Muscle of leg (tissue), 3 donors: ENCODE measurements at regions not wholly inside any gene's neighbourhood (a gene's known extent, or its start where the extent isn't known, plus 50 kb on each side); places are given as distances from the start of the nearest gene placed in this dataset.

Source experiments
- DNase-seq: peaks from one replicate; pipeline ENCODE4 v3.0.0; 2013
- H3K27ac ChIP-seq: one replicate; pipeline ENCODE4 v1.5.1; 2013; ENCODE audit warnings: mild to moderate bottlenecking, low read length, control low read depth
- H3K27me3 ChIP-seq: one replicate; pipeline ENCODE4 v1.6.1; 2013; ENCODE audit warnings: low read length; ENCODE audit not compliant: control insufficient read depth, insufficient read depth
- H3K36me3 ChIP-seq: one replicate; pipeline ENCODE4 v1.6.1; 2013; ENCODE audit warnings: low read length; ENCODE audit not compliant: control insufficient read depth, insufficient read depth
- H3K4me1 ChIP-seq: one replicate; pipeline ENCODE4 v1.6.1; 2013; ENCODE audit warnings: low read length; ENCODE audit not compliant: control insufficient read depth, insufficient read depth
- H3K4me3 ChIP-seq: one replicate; pipeline ENCODE4 v1.5.1; 2013; ENCODE audit warnings: low read length, control low read depth
- H3K9me3 ChIP-seq: replicated peaks from 2 replicates; pipeline ENCODE4 v1.6.1; 2013; ENCODE audit warnings: low read depth, low read length; ENCODE audit not compliant: control insufficient read depth
- WGBS: methylation state at CpG from one replicate; pipeline ENCODE4 v1.1.5; 2013; ENCODE audit warnings: missing lambda C conversion rate; ENCODE audit not compliant: insufficient coverage; 5-methylcytosine and 5-hydroxymethylcytosine counted together

- no peaks in the 10 kb centered on the region for H3K4me1 ChIP-seq
- no peaks in the 10 kb centered on the region for H3K9me3 ChIP-seq
- no peak overlapping the region for H3K27ac ChIP-seq
- H3K27me3 ChIP-seq, result no peaks in the 10 kb centered on the region
- DNase-seq, result no peak
- WGBS, result 81% methylated on average over 3 of the region's 8 CpGs
- no peaks in the 10 kb centered on the region for H3K36me3 ChIP-seq
- H3K4me3 ChIP-seq, result no peak overlapping the region
Observed at GRCh38 chr2:153072813-153073212, 354.4 kb downstream of the ARL6IP6 start.

- DNase-seq, result no peak
- H3K27me3 ChIP-seq, result no peaks in the 10 kb centered on the region
- H3K27ac ChIP-seq, result no peak overlapping the region
- H3K9me3 ChIP-seq, result no peaks in the 10 kb centered on the region
- no CpG with 5 or more reads among the region's 6 CpGs for whole genome bisulfite sequencing
- H3K36me3 ChIP-seq, result no peaks in the 10 kb centered on the region
- no peaks in the 10 kb centered on the region for H3K4me1 ChIP-seq
- H3K4me3 ChIP-seq, result no peak overlapping the region
Observed at GRCh38 chr2:153072077-153072476, 353.7 kb downstream of the ARL6IP6 start.

GRCh38 chr2:153071090-153071489, 352.7 kb downstream of the ARL6IP6 start:
- H3K27me3 ChIP-seq, result no peaks in the 10 kb centered on the region
- no peaks in the 10 kb centered on the region for H3K4me1 ChIP-seq
- H3K36me3 ChIP-seq, result no peaks in the 10 kb centered on the region
- H3K9me3 ChIP-seq, result no peaks in the 10 kb centered on the region
- no peak overlapping the region for H3K27ac ChIP-seq
- peak; percentile 16 for DNase-seq
- no peak overlapping the region for H3K4me3 ChIP-seq

- Histone ChIP-seq H3K36me3 (no peaks in the 10 kb centered on the region), H3K4me1 (no peaks in the 10 kb centered on the region), H3K27me3 (no peaks in the 10 kb centered on the region), H3K4me3 (no peak overlapping the region), H3K27ac (no peak overlapping the region), H3K9me3 (no peaks in the 10 kb centered on the region)
- DNase-seq, result no peak
- 83% methylated on average over 1 of the region's 2 CpGs for WGBS
Observed at GRCh38 chr2:153068915-153069314, 350.5 kb downstream of the ARL6IP6 start.

DNA sequence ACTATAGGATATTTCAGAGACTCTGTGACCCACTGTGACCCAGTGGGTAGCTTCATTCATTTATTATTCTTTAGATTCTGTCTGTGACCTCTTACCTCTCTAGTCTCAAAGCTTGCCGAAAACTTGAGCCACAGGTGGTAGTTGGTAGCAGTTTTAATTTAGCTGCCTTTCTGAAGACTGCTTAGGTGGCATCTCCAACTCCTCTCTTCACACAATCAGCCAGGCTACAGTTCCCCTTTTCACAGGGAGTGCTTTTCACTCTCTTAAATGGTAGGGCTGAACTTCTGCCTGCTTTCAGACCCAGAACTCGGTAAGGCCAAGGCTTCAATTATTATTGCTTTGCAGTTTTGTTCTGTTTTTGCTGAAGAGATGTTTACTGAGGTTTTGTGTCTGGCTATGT, 349.6 kb downstream of the ARL6IP6 start:
- H3K4me1 ChIP-seq, result no peaks in the 10 kb centered on the region
- no peak overlapping the region for H3K4me3 ChIP-seq
- no peaks in the 10 kb centered on the region for H3K9me3 ChIP-seq
- no CpG with 5 or more reads among the region's 2 CpGs for WGBS
- H3K27ac ChIP-seq, result no peak overlapping the region
- no peaks in the 10 kb centered on the region for H3K27me3 ChIP-seq
- no peaks in the 10 kb centered on the region for H3K36me3 ChIP-seq
- DNase-seq, result no peak

DNA sequence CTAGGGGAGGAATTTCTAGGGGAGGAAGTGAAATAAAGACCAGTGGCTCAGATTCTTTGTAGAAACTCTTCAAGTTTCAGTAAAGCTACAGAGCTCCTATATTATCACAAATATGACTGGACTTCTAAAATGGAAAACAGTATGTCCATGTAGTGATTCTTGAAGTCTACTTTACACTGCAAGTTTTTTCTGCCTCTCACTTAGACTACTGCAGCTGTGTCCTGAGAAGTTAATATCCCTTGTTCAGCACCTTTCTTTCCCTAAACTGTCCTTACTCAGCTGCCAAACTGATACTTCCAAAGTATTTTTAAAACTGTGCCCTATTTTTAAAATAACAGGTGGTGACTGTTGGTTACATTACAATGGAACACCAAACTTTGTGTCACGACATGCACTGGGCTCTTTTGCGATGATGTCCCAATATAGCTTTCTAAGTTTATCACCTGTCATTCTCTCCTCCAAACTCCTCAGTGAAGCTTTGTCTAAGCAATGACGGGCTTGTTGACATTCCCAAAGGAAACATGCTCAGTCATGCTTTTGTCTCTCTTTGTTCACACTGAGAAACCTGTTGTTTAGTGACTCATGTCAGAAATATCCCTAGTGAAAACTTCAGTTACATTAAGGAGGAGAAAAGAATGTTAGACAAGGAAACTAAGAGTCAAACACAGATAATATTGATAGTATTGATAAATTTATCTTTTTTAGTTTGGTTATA, 341.1 kb downstream of the ARL6IP6 start:
- no peaks in the 10 kb centered on the region for H3K4me1 ChIP-seq
- H3K9me3 ChIP-seq, result no peaks in the 10 kb centered on the region
- H3K36me3 ChIP-seq, result no peaks in the 10 kb centered on the region
- H3K4me3 ChIP-seq, result no peak overlapping the region
- no peak overlapping the region for H3K27ac ChIP-seq
- H3K27me3 ChIP-seq, result no peaks in the 10 kb centered on the region
- WGBS, result 46% methylated on average over 2 of the region's 3 CpGs
- DNase-seq, result no peak

DNA sequence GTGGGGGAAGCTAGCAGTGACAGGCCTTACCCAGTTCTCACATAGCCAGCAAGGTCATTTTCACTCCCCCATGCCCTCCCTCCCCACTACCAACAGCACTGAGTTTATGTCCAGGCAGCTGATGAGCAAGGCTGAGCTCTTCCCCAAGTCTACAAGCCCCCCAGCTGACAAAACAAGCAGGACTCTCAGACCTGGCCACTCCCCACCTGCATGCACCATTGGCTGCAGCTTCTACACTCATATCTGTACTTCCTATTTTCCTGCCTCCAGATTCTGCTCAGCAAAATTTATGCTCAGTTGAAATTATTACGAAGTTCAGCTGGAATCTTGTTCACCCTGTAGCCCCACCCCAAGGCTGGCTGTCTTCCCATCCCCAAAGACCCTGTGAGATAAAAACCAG, 339.3 kb downstream of the ARL6IP6 start:
- H3K4me3 ChIP-seq, result no peak overlapping the region
- H3K27ac ChIP-seq, result no peak overlapping the region
- H3K4me1 ChIP-seq, result no peaks in the 10 kb centered on the region
- no peak for DNase-seq
- no peaks in the 10 kb centered on the region for H3K9me3 ChIP-seq
- no peaks in the 10 kb centered on the region for H3K27me3 ChIP-seq
- 0% methylated on average over 1 of the region's 1 CpG for WGBS
- H3K36me3 ChIP-seq, result no peaks in the 10 kb centered on the region

- Histone ChIP-seq H3K27ac (no peak overlapping the region), H3K4me1 (no peaks in the 10 kb centered on the region), H3K27me3 (no peaks in the 10 kb centered on the region), H3K4me3 (no peak overlapping the region), H3K9me3 (no peaks in the 10 kb centered on the region), H3K36me3 (no peaks in the 10 kb centered on the region)
- no CpG with 5 or more reads among the region's 1 CpG for WGBS
- DNase-seq, result no peak
Observed at GRCh38 chr2:153055182-153055581, 336.8 kb downstream of the ARL6IP6 start.

- H3K27ac ChIP-seq, result no peak overlapping the region
- no peak overlapping the region for H3K4me3 ChIP-seq
- no peaks in the 10 kb centered on the region for H3K36me3 ChIP-seq
- WGBS, result no CpG with 5 or more reads among the region's 6 CpGs
- H3K9me3 ChIP-seq, result no peaks in the 10 kb centered on the region
- DNase-seq, result no peak
- H3K27me3 ChIP-seq, result no peaks in the 10 kb centered on the region
- H3K4me1 ChIP-seq, result no peaks in the 10 kb centered on the region
Observed at GRCh38 chr2:153052807-153053559, 334.6 kb downstream of the ARL6IP6 start.

DNA sequence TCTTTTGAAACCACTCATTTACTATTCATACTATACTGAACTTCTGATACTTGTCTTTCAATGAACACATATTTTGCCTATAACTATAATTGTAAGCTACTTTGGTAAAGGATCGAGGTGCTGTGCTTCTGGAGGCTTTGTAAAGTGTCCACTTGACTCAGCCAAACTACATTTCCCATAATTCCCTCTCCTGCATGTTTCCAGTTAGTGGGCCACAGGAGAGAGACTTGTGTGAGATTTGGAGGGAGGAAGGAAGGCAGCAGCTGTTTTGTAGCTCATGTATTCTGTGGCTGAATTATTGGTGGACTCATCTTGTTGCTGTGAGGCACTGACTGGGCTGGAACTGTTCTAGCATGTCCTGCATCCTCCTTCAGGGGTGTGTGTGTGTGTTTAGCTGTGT, 328.8 kb downstream of the ARL6IP6 start:
- H3K4me3 ChIP-seq, result no peak overlapping the region
- H3K27ac ChIP-seq, result no peak overlapping the region
- no peaks in the 10 kb centered on the region for H3K9me3 ChIP-seq
- no peaks in the 10 kb centered on the region for H3K36me3 ChIP-seq
- no peaks in the 10 kb centered on the region for H3K27me3 ChIP-seq
- WGBS, result no CpG with 5 or more reads among the region's 1 CpG
- no peaks in the 10 kb centered on the region for H3K4me1 ChIP-seq
- peak; percentile 3 for DNase-seq
